HG03378 (cell line): ENCODE measurements at regions not wholly inside any gene's neighbourhood (a gene's known extent, or its start where the extent isn't known, plus 50 kb on each side); places are given as distances from the start of the nearest gene placed in this dataset.

Source experiments
- ATAC-seq: cut with Tn5 transposase; IDR thresholded peaks from one replicate; pipeline ENCODE4 v1.9.1; 2021; ENCODE audit warnings: mild to moderate bottlenecking, moderate library complexity; ENCODE audit not compliant: unreplicated experiment

GRCh38 chr2:196344397-196344796 lies 173.0 kb upstream of the STK17B start:
- ATAC-seq = no peak

DNA sequence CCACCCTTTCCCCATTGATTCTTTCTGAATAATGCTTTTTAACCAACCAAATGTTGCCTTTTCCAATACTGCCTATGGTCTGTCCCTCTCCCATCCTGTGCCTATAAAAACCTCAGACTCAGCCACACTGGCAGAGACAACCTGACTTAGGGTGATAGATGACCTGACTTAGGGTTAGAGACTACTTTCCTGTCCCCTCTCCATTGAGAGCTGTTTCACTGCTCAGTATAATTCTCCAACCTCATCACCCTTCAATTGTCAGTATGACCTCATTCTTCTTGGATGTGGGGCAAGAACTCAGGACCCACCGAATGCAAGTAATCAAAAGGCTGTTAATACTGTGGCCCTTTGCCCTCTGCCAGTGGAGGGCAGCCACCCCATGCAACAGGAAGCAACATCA lies 182.3 kb upstream of the STK17B start:
- ATAC-seq = no peak

- ATAC-seq = no peak
These were observed 182.8 kb upstream of the STK17B start for GRCh38 chr2:196354186-196354585.

GRCh38 chr2:196356332-196356731 lies 185.0 kb upstream of the STK17B start:
- ATAC-seq = no peak

GRCh38 chr2:196360650-196361049 lies 189.3 kb upstream of the STK17B start:
- ATAC-seq = no peak

DNA sequence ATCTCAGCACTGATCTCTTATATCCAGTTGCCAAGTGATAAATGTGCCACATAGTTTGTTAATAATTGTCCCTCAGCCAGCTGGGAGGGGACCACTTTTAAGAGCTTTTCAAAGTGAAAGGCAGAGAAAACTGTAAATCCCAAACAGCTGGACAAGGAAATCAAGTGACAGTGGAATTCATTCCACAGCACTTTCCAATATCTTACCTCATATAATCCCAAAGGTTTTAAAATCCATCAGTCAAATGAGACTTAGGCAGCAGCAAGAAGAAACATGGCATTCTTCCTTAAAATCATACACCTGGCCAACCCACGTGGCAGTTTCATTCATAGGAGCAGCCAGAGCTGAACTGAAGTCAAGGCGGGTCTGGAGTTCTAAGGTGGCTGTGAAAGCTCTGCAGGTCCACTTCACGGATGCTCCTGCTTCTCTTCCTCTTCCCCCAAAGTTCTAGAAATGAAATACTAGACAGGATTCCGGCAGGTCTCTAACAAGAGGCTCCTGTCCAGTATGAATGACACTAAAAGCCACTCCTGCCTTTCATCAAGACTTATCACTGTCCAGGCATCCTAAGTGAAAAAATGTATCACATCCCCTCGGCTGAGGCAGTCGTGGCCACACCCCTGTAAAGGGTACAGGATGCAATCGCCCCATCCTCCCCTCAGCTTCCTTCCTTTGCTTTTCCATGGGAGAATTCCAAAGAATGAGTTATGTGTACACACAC lies 190.4 kb upstream of the STK17B start:
- no peak for ATAC-seq

DNA sequence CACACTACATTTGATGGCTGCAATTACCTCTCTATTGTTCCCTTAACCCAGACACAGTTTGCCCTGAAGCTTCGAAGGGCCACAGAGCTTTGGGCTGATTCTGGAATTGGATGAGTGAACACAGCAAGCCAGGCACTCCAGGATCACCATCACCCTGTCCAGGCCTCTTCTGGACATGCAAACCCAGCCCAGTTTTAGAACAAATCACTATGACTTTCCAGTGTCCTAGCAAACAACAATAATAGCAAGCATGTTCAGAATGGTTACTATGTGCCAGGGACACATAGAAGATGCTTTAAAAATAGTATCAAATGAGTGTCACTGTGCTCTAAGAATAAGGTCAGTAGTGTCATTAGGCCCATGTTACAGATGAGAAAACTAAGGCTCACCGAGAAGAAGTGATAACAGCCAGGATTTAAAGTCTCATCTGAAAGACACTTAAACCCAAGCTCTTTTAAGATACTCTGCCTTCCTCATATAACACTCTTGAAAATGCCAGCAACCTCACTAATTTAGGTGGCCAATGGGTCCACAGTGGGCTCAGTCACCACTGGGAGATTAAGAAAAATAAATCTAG lies 191.7 kb upstream of the STK17B start:
- no peak for ATAC-seq

DNA sequence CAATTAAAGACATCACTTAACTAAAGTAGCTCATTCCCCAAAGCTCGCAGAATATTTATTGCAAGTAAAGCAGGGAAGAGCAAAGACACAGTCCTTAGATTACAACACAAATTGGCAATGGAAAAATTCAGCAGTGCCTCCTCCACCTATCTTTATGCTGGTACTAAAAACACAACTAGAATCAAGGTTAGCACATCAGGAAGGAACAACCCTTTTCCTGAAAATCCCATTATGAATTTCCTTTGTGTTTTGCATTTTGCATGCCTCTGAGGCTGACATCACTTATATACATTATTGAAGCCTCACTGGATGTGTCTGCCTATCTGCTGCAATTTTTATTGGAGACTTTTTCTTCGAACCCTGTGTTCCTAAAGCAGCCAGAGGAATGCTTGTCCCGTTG lies 193.8 kb upstream of the STK17B start:
- no peak for ATAC-seq

- no peak for ATAC-seq
These were observed 194.5 kb upstream of the STK17B start for GRCh38 chr2:196365923-196366322.

- no peak for ATAC-seq
These were observed 196.3 kb upstream of the STK17B start for GRCh38 chr2:196367633-196368032.

GRCh38 chr2:196368546-196369225 lies 197.3 kb upstream of the STK17B start:
- no peak for ATAC-seq

- no peak for ATAC-seq
These were observed 198.6 kb upstream of the STK17B start for GRCh38 chr2:196369967-196370366.

- no peak for ATAC-seq
These were observed 199.0 kb upstream of the STK17B start for GRCh38 chr2:196370381-196370780.

DNA sequence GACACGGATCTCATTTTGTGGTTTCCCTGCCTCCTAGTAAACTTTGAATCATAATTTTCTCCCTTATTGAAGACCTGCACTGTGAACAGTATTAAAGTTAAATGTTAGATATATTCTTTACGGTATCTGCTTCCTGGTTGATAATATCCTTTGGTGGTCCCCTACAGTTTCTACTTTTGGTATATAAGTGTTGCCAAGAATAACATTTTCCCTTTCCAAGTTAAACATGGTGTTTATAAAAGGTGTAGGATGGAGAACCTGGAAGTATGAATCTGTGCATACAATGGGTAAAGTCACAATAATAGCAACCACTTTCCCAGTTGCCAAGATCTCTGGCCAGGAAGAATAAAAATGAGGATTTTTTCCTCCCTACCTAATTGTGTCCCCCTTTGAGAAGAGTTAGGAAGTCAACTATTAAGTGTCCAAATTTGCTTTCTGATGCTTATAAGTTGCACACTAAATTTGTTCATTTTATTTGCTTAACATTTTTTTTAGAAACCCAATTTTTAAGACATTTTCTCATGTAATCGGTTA lies 201.0 kb upstream of the STK17B start:
- ATAC-seq = no peak

DNA sequence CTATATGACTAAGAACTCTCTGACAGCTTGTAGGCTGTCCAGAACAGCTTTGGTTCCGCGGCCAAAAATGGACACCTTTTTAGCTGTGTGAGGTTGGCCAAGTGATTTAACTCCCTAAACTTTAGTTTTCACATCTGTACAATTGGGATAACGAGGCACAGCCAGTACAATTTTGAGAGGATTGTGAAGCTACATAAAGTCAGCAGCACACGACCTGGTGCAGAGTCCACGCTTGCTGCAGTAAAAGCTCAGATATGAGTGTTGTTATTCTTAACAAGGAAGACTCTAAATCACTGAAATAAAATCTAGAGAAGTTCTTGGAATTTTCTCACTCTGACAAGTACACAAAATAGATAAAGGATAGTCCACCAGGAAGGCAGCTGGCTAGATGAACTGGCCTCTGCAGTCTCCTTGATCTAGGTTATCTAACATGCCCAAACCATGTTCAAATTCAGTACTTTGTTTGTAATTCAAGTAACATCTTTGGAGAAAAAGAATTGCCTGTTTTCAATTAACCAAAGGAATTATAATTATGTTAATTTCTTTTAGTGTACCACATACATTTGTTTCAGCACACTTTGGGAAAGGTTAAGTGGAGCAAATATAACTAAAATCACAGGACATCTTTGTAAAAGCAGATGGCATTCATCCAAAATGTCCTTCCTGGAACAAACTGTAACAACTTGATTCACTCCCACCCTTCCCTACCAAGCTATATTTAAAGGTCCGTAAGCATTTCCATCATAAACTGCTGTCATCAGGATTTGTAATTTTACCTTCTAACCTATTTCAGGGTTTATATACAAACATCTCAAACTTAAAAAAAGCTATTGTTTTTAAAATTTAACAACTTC lies 201.7 kb upstream of the STK17B start:
- no peak for ATAC-seq

GRCh38 chr2:196376984-196377877 lies 205.9 kb upstream of the STK17B start:
- peak; percentile 66 for ATAC-seq

DNA sequence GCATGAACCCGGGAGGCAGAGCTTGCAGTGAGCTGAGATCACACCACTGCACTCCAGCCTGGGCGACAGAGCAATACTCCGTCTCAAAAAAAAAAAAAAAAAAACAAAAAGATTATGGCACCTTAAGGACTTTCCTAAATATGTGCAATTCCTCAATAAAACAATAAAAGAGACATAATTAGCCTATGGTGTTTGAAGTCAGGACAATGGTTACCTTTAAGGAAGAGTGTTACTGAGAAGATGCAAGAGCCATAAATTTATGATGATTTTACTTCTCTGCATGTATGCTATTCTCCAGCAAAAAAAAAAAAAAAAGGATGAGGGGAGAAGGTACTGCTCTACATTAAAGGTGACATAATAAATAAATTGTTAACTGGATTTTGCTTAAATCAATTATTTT lies 208.2 kb upstream of the STK17B start:
- no peak for ATAC-seq

DNA sequence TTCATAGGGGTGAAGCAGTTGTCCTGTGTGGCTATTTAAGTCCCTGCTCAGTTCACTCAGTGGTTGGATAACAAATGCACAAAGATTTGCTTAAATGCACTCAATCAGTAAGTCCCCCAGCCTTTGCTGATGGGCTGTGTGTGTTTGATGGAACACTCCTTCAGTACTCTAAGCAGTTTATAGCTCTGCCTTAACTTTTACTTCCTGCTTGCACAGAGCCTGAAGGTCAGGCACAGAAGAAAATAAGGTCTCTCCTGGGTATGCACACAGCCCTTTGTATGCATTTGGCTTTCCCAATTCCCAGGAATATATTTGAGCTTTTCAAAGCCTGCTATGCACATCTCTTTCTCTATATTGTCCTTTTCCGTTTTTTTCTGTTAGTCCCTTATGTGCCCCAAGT lies 208.7 kb upstream of the STK17B start:
- no peak for ATAC-seq

DNA sequence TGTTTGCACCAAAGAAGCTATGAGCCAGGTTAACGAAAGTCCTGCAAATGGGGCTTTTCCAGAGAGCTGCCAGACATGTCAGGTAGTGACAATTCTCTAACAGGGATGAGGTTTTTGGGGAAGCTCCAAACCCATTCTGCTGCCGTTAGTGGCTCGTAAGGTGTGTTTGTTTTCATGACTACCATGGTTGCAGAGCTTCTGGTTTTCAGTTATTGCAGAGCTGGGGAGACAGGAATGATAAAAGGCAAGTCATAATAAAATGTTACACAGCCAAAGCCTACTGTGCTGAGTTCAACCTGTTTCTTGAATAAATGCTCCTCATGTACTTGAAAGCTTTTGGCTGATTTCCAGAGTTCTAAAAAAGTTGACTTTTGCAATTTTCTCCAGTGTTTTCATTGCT lies 209.2 kb upstream of the STK17B start:
- ATAC-seq = no peak

DNA sequence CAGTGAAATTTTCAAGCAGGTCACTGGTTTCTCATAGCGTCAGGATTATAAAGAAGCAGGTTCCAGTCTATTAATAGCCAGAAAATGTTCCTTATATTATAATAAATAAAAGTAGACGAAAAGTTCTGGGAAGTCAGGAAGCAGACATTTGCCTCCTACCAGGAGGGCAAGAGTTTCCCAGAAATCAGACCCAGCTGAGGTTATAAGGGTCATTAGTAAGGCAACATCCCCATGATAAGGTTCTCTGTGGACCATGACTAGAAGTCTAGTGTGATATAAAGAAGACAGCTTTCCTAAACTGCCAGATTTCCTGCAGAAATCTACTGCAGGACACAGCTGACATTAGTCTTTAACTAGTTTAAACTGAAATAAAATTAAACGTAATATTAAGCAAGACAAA lies 210.1 kb upstream of the STK17B start:
- ATAC-seq = no peak
